Transverse colon (tissue), 4 donors: ENCODE measurements at regions not wholly inside any gene's neighbourhood (a gene's known extent, or its start where the extent isn't known, plus 50 kb on each side); places are given as distances from the start of the nearest gene placed in this dataset.

Experiments used
- DNase-seq: peaks from one replicate; pipeline ENCODE4 v3.0.0-alpha.2; 2019
- H3K27ac ChIP-seq, 4 donors: fragments of 200-600 bp; sonication (generic); 2 replicates each; pipeline ENCODE4 v1.5.1; 2016 to 2018; ENCODE audit warnings: inconsistent platforms in 4 of 4
- H3K27me3 ChIP-seq: fragments of 200-600 bp; sonication (generic); 2 replicates; pipeline ENCODE4 v1.5.1; 2017; ENCODE audit warnings: inconsistent platforms
- H3K36me3 ChIP-seq, 4 donors: fragments of 200-600 bp; sonication (generic); 2 replicates each; pipeline ENCODE4 v1.5.1; 2017 to 2019; ENCODE audit warnings: inconsistent platforms in 4 of 4
- H3K4me1 ChIP-seq, 4 donors: fragments of 200-600 bp; sonication (generic); 2 replicates each; pipeline ENCODE4 v1.5.1; 2017 to 2020; ENCODE audit warnings: inconsistent platforms in 4 of 4
- H3K4me3 ChIP-seq, 4 donors: fragments of 200-600 bp; sonication (generic); 1 replicate in 1 of 4; 2 replicates in 3 of 4; pipeline versions ENCODE4 v1.5.1 to v1.6.1; 2017 to 2019; ENCODE audit warnings: inconsistent platforms in 4 of 4
- H3K9me3 ChIP-seq, 2 donors: fragments of 200-600 bp; sonication (generic); 2 replicates each; pipeline ENCODE4 v1.5.1; 2017 to 2019; ENCODE audit warnings: inconsistent platforms in 2 of 2
- EP300 ChIP-seq: sonication (generic); formaldehyde crosslinking; IDR thresholded peaks from one replicate; pipeline ENCODE4 v1.6.1; 2017; ENCODE audit warnings: antibody characterized with exemption, low read depth
- POLR2A ChIP-seq: fragments of 450-650 bp; IDR thresholded peaks from one replicate; pipeline ENCODE4 v1.6.1; 2016; ENCODE audit warnings: antibody characterized with exemption, mild to moderate bottlenecking, moderate library complexity
- POLR2AphosphoS5 ChIP-seq, 3 donors: sonication (generic); formaldehyde crosslinking; IDR thresholded peaks; one replicate each; pipeline ENCODE4 v1.6.1; 2016; ENCODE audit warnings: antibody characterized with exemption in 3 of 3
- WGBS, 2 donors: methylation state at CpG; one replicate each; pipeline ENCODE4 v1.1.5; 2018; ENCODE audit warnings: low coverage in 1 of 2; 5-methylcytosine and 5-hydroxymethylcytosine counted together
- in situ Hi-C, 4 donors: fragments of 200-750 bp; cut with MboI; loops; one replicate each; pipeline versions ENCODE4 v1.15.0 to v1.15.1; 2017; ENCODE audit warnings: low sequenced_read_pairs in 3 of 4, low pct_ligation_motif_present in 1 of 4, low pct_unique_long_range_greater_than_20kb in 1 of 4
- intact Hi-C: fragments of 100-400 bp; cut with DNase I; formaldehyde crosslinking; loops from one replicate; pipeline ENCODE4 v1.15.1; 2023; ENCODE audit warnings: low total_unique reads
- TF ChIP-seq, protein P1 (sequence below), 5 experiments: fragments of 200-600 bp in 3 of 5; fragments of 450-650 bp in 2 of 5; sonication (generic) in 3 of 5; IDR thresholded peaks; 1 replicate in 2 of 5; 2 replicates in 3 of 5; pipeline ENCODE4 v1.5.1; 2016 to 2017; ENCODE audit warnings: antibody characterized with exemption in 5 of 5, inconsistent platforms in 3 of 5, mild to moderate bottlenecking in 2 of 5, moderate library complexity in 1 of 5

- Histone ChIP-seq H3K27me3 (no peaks in the 10 kb centered on the region), H3K4me3 (no peak overlapping the region), H3K27ac (no peak overlapping the region), H3K9me3 (no peaks in the 10 kb centered on the region), H3K4me1 (no peaks in the 10 kb centered on the region), H3K36me3 (no peaks in the 10 kb centered on the region)
- 84 to 93% methylated on average over 3 to 4 of the region's 4 CpGs for WGBS, 2 donors
- intact Hi-C loops, result no loop called here
- TF ChIP-seq POLR2A (no peak), EP300 (no peak), POLR2AphosphoS5 (IDR thresholded peaks at IDR 0.05) (no peak)
- TF ChIP-seq, protein P1, sequence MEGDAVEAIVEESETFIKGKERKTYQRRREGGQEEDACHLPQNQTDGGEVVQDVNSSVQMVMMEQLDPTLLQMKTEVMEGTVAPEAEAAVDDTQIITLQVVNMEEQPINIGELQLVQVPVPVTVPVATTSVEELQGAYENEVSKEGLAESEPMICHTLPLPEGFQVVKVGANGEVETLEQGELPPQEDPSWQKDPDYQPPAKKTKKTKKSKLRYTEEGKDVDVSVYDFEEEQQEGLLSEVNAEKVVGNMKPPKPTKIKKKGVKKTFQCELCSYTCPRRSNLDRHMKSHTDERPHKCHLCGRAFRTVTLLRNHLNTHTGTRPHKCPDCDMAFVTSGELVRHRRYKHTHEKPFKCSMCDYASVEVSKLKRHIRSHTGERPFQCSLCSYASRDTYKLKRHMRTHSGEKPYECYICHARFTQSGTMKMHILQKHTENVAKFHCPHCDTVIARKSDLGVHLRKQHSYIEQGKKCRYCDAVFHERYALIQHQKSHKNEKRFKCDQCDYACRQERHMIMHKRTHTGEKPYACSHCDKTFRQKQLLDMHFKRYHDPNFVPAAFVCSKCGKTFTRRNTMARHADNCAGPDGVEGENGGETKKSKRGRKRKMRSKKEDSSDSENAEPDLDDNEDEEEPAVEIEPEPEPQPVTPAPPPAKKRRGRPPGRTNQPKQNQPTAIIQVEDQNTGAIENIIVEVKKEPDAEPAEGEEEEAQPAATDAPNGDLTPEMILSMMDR (IDR thresholded peaks at IDR 0.05), result no peak
- in situ Hi-C loops, result no loop called here
- DNase-seq, result no peak
Measured at GRCh38 chr3:27945229-27945628, 223.1 kb upstream of the EOMES start.

- no peak overlapping the region for H3K4me3 ChIP-seq
- no peaks in the 10 kb centered on the region for H3K4me1 ChIP-seq
- H3K36me3 ChIP-seq, result no peaks in the 10 kb centered on the region
- no peaks in the 10 kb centered on the region for H3K27me3 ChIP-seq
- H3K27ac ChIP-seq, result no peak overlapping the region
- no peaks in the 10 kb centered on the region for H3K9me3 ChIP-seq
- WGBS, 2 donors, result 58 to 66% methylated on average over 2 of the region's 2 CpGs
- TF ChIP-seq POLR2AphosphoS5 (IDR thresholded peaks at IDR 0.05) (no peak), EP300 (no peak), POLR2A (no peak)
- TF ChIP-seq, protein P1 (IDR thresholded peaks at IDR 0.05), result no peak
- DNase-seq, result no peak
- in situ Hi-C loops (no loop called here), intact Hi-C loops (no loop called here)
Measured at GRCh38 chr3:27960133-27960532, 238.0 kb upstream of the EOMES start.

GRCh38 chr3:27963519-27963918, 241.4 kb upstream of the EOMES start:
- intact Hi-C loops, result no loop called here
- H3K4me3 ChIP-seq, result no peak overlapping the region

DNA sequence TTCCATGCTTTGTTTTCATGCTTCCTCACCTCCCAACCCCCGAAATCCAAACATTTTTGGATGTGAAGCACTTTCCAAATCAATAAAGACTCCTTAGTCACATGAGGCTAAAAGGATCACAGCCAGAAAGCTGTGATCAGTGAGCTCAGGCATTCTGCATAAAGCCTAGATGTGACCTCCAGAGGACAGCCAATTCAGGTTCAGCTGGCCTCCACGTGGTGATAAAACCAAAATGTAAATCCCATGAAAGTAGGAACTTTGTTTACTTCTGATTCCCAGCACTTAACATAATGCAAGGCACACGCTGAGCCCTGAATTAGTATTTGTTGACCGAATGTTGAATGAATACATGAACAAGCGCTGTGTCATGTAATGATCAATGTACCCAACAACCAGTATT, 249.5 kb upstream of the EOMES start:
- intact Hi-C loops, result no loop called here
- no peak for TF ChIP-seq EP300
- TF ChIP-seq, protein P1 (IDR thresholded peaks at IDR 0.05), result no peak
- TF ChIP-seq POLR2A, result no peak
- TF ChIP-seq POLR2AphosphoS5 (IDR thresholded peaks at IDR 0.05), result no peak
- H3K4me1 ChIP-seq, result no peaks in the 10 kb centered on the region
- DNase-seq, result no peak
- H3K9me3 ChIP-seq, result no peaks in the 10 kb centered on the region
- no peak overlapping the region for H3K27ac ChIP-seq
- 55 to 66% methylated on average over 5 of the region's 5 CpGs for WGBS, 2 donors
- H3K27me3 ChIP-seq, result no peaks in the 10 kb centered on the region
- in situ Hi-C loops, result no loop called here
- no peaks in the 10 kb centered on the region for H3K36me3 ChIP-seq
- H3K4me3 ChIP-seq, result no peak overlapping the region

More at GRCh38 chr3:27963519-27963918, 241.4 kb upstream of the EOMES start:
- in situ Hi-C loops, result no loop called here
- 93% methylated on average over 3 of the region's 3 CpGs for WGBS, 2 donors
- Histone ChIP-seq H3K36me3 (no peaks in the 10 kb centered on the region), H3K27ac (no peak overlapping the region), H3K4me1 (no peaks in the 10 kb centered on the region), H3K27me3 (no peaks in the 10 kb centered on the region), H3K9me3 (no peaks in the 10 kb centered on the region)
- DNase-seq, result no peak
- TF ChIP-seq POLR2A (no peak), POLR2AphosphoS5 (IDR thresholded peaks at IDR 0.05) (no peak), EP300 (no peak)
- TF ChIP-seq, protein P1 (IDR thresholded peaks at IDR 0.05), result no peak
